SK-N-SH treated with all-trans-retinoic acid at 6 μM for 48 hours (cell line): ENCODE measurements at regions not wholly inside any gene's neighbourhood (a gene's known extent, or its start where the extent isn't known, plus 50 kb on each side); places are given as distances from the start of the nearest gene placed in this dataset.
A peak's percentile ranks its signal among the peaks of the same experiment; 100 is the strongest.

Source experiments
- ATAC-seq: fragments of 200-7000 bp; cut with Tn5 transposase; 3 replicates; pipeline ENCODE4 v1.9.1; 2020; ENCODE audit warnings: mild to moderate bottlenecking, moderate library complexity
- ARNTL ChIP-seq: fragments of 450-650 bp; formaldehyde crosslinking; IDR thresholded peaks from 2 replicates; pipeline ENCODE4 v1.5.0; 2020; ENCODE audit warnings: low read depth, mild to moderate bottlenecking, moderate library complexity, borderline replicate concordance
- BACH2 ChIP-seq: fragments of 250-450 bp; sonication (Bioruptor Pico); IDR thresholded peaks from 2 replicates; pipeline ENCODE4 v1.9.0; 2021; ENCODE audit warnings: mild to moderate bottlenecking, borderline replicate concordance
- CSDC2 ChIP-seq: fragments of 250-450 bp; sonication (Bioruptor Pico); IDR thresholded peaks from 2 replicates; pipeline ENCODE4 v1.5.0; 2020; ENCODE audit warnings: mild to moderate bottlenecking, moderate library complexity
- ESRRG ChIP-seq: fragments of 250-450 bp; sonication (Bioruptor Pico); IDR thresholded peaks from 2 replicates; pipeline ENCODE4 v1.6.1; 2021; ENCODE audit warnings: mild to moderate bottlenecking
- GLIS3 ChIP-seq: fragments of 250-450 bp; sonication (Bioruptor Pico); IDR thresholded peaks from 2 replicates; pipeline ENCODE4 v1.5.0; 2020; ENCODE audit warnings: mild to moderate bottlenecking, moderate library complexity
- ISL1 ChIP-seq: fragments of 250-450 bp; sonication (Bioruptor Pico); IDR thresholded peaks from 2 replicates; pipeline ENCODE4 v2.1.2; 2022; ENCODE audit warnings: mild to moderate bottlenecking, moderate library complexity
- PPARA ChIP-seq: fragments of 250-450 bp; sonication (Bioruptor Pico); IDR thresholded peaks from 2 replicates; pipeline ENCODE4 v1.5.0; 2020; ENCODE audit warnings: mild to moderate bottlenecking, borderline replicate concordance
- RARB ChIP-seq: fragments of 250-450 bp; sonication (Bioruptor Pico); IDR thresholded peaks from 2 replicates; pipeline ENCODE4 v1.8.0; 2021; ENCODE audit warnings: mild to moderate bottlenecking, moderate library complexity
- TCF4 ChIP-seq: fragments of 250-450 bp; sonication (Bioruptor Pico); IDR thresholded peaks from 2 replicates; pipeline ENCODE4 v1.8.0; 2021; ENCODE audit warnings: mild to moderate bottlenecking, moderate library complexity, borderline replicate concordance
- TOX ChIP-seq: fragments of 250-450 bp; sonication (Bioruptor Pico); IDR thresholded peaks from 2 replicates; pipeline ENCODE4 v1.8.0; 2021; ENCODE audit warnings: mild to moderate bottlenecking, moderate library complexity, borderline replicate concordance
- ZC3H10 ChIP-seq: fragments of 250-450 bp; sonication (Bioruptor Pico); IDR thresholded peaks from 2 replicates; pipeline ENCODE4 v1.5.1; 2021; ENCODE audit warnings: mild to moderate bottlenecking, moderate library complexity
- ZFP30 ChIP-seq: fragments of 450-650 bp; formaldehyde crosslinking; IDR thresholded peaks from 2 replicates; pipeline ENCODE4 v1.5.0; 2022; ENCODE audit warnings: mild to moderate bottlenecking, moderate library complexity
- ZNF565 ChIP-seq: fragments of 450-650 bp; formaldehyde crosslinking; conservative IDR thresholded peaks from 2 replicates; pipeline ENCODE4 v1.5.0; 2020; ENCODE audit warnings: low read depth, mild to moderate bottlenecking, moderate library complexity
- ZNF8 ChIP-seq: fragments of 450-650 bp; formaldehyde crosslinking; IDR thresholded peaks from 2 replicates; pipeline ENCODE4 v1.5.0; 2020; ENCODE audit warnings: mild to moderate bottlenecking, moderate library complexity
- TF ChIP-seq, protein P1 (sequence below): fragments of 250-450 bp; sonication (Bioruptor Pico); IDR thresholded peaks from 2 replicates; pipeline ENCODE4 v1.8.0; 2021; ENCODE audit warnings: low read depth, mild to moderate bottlenecking, moderate library complexity, borderline replicate concordance
- TF ChIP-seq, protein P2 (sequence below): fragments of 250-450 bp; sonication (Bioruptor Pico); IDR thresholded peaks from 2 replicates; pipeline ENCODE4 v1.5.0; 2020; ENCODE audit warnings: mild to moderate bottlenecking, moderate library complexity
- TF ChIP-seq, protein P3 (sequence below): fragments of 250-450 bp; sonication (Bioruptor Pico); IDR thresholded peaks from 2 replicates; pipeline ENCODE4 v1.5.1; 2021; ENCODE audit warnings: mild to moderate bottlenecking, moderate library complexity
- TF ChIP-seq, protein P4 (sequence below): fragments of 250-450 bp; sonication (Bioruptor Pico); IDR thresholded peaks from 2 replicates; pipeline ENCODE4 v1.8.0; 2020; ENCODE audit warnings: mild to moderate bottlenecking, moderate library complexity, borderline replicate concordance
- TF ChIP-seq, protein P5 (sequence below): fragments of 250-450 bp; sonication (Bioruptor Pico); IDR thresholded peaks from 2 replicates; pipeline ENCODE4 v1.5.1; 2020; ENCODE audit warnings: low read depth, mild to moderate bottlenecking, moderate library complexity

DNA sequence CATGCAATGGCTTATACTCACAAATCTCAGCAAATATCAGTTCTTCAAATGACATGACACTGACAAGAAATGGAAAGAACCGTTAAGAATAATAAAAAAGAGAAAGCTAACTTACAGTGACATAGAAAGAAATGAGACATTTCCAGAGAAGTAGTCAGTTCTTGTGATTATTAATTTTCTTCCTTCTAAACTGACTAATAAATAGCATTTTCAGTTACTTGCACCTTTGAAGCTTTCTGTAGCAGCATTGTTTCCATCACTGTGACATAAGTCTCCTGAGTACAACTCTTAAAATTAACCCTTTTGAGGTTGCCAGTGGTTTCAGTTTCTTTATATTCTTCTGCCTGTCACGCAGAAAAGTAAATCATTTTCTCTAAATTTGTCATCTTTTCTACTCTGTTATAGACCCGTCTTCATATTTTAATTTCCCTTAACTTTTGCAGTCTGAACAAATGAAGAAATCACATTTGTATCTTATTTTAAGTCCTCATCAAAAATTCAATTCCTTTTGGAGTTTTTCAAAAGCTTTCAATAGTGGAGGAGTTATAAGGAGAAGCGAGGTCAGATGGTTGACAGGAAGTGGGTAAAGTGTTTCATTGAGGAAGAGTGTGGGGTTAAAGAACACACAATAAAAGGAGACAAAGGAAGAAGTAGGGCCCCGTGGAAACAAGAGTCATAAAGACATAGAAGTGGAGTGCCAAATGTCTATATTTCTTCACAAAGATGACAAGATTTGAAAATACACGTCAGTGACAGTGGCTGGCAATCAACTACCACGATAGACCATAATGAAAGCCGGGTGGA, 57.9 kb upstream of the S1PR1 start:
- ATAC-seq = no peak

DNA sequence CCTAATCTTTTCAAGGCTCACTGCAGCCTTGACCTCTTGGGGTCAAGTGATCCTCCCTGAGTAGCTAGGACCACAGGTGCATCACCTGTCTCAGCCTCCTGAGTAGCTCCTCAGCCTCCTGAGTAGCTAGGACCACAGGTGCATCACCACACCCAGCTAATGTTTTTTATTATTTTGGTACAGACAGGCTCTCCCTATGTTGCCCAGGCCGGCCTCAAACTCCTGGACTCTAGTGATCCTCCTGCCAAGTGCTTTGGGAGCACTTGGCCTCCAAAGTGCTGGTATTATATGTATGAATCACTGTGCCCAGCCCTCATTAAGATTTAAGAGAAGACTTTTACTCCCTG, 58.5 kb upstream of the S1PR1 start:
- no peak for ATAC-seq
- no peak for TF ChIP-seq RARB (CRISPR knock-in tag)
- no peak for TF ChIP-seq ISL1 (CRISPR knock-in tag)
- no peak for TF ChIP-seq ARNTL (CRISPR knock-in tag)
- no peak for TF ChIP-seq GLIS3 (CRISPR knock-in tag)
- TF ChIP-seq, protein P1, sequence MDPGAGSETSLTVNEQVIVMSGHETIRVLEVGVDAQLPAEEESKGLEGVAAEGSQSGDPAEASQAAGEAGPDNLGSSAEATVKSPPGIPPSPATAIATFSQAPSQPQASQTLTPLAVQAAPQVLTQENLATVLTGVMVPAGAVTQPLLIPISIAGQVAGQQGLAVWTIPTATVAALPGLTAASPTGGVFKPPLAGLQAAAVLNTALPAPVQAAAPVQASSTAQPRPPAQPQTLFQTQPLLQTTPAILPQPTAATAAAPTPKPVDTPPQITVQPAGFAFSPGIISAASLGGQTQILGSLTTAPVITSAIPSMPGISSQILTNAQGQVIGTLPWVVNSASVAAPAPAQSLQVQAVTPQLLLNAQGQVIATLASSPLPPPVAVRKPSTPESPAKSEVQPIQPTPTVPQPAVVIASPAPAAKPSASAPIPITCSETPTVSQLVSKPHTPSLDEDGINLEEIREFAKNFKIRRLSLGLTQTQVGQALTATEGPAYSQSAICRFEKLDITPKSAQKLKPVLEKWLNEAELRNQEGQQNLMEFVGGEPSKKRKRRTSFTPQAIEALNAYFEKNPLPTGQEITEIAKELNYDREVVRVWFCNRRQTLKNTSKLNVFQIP (CRISPR knock-in tag) = no peak
- TF ChIP-seq, protein P2, sequence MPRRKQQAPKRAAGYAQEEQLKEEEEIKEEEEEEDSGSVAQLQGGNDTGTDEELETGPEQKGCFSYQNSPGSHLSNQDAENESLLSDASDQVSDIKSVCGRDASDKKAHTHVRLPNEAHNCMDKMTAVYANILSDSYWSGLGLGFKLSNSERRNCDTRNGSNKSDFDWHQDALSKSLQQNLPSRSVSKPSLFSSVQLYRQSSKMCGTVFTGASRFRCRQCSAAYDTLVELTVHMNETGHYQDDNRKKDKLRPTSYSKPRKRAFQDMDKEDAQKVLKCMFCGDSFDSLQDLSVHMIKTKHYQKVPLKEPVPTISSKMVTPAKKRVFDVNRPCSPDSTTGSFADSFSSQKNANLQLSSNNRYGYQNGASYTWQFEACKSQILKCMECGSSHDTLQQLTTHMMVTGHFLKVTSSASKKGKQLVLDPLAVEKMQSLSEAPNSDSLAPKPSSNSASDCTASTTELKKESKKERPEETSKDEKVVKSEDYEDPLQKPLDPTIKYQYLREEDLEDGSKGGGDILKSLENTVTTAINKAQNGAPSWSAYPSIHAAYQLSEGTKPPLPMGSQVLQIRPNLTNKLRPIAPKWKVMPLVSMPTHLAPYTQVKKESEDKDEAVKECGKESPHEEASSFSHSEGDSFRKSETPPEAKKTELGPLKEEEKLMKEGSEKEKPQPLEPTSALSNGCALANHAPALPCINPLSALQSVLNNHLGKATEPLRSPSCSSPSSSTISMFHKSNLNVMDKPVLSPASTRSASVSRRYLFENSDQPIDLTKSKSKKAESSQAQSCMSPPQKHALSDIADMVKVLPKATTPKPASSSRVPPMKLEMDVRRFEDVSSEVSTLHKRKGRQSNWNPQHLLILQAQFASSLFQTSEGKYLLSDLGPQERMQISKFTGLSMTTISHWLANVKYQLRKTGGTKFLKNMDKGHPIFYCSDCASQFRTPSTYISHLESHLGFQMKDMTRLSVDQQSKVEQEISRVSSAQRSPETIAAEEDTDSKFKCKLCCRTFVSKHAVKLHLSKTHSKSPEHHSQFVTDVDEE (CRISPR knock-in tag) = no peak

More for the DNA sequence above, 57.9 kb upstream of the S1PR1 start:
- TF ChIP-seq ZC3H10 (CRISPR knock-in tag) (no peak), ZNF565 (CRISPR knock-in tag) (no peak)

DNA sequence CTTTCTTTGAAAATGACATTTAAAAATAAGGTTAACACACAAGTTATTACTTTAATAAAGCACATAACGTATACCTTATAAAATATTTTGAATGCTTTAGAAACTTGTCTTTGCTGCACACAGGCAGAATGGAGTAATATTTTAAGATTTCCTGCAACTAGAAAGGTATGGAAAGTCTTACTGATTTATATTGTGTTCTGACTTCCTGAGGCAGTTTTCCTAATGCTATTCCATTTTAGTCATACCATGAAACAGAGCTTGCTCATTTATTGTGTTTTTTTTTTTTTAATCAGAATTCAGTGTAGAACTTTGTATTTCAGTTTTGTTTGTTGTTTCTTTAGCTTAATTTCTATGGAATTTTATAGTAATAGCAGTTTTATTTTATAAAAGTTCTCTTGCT, 60.9 kb upstream of the S1PR1 start:
- ATAC-seq = peak; percentile 39; the same call in 2 of the 3 replicates
- TF ChIP-seq BACH2 (no peak), ZNF8 (no peak), PPARA (CRISPR knock-in tag) (no peak), ZC3H10 (CRISPR knock-in tag) (no peak), TCF4 (no peak), ESRRG (no peak), TOX (CRISPR knock-in tag) (no peak), CSDC2 (CRISPR knock-in tag) (no peak), ARNTL (CRISPR knock-in tag) (no peak)
- TF ChIP-seq, protein P3, sequence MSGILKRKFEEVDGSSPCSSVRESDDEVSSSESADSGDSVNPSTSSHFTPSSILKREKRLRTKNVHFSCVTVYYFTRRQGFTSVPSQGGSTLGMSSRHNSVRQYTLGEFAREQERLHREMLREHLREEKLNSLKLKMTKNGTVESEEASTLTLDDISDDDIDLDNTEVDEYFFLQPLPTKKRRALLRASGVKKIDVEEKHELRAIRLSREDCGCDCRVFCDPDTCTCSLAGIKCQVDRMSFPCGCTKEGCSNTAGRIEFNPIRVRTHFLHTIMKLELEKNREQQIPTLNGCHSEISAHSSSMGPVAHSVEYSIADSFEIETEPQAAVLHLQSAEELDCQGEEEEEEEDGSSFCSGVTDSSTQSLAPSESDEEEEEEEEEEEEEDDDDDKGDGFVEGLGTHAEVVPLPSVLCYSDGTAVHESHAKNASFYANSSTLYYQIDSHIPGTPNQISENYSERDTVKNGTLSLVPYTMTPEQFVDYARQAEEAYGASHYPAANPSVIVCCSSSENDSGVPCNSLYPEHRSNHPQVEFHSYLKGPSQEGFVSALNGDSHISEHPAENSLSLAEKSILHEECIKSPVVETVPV (CRISPR knock-in tag) = no peak
- TF ChIP-seq, protein P4, sequence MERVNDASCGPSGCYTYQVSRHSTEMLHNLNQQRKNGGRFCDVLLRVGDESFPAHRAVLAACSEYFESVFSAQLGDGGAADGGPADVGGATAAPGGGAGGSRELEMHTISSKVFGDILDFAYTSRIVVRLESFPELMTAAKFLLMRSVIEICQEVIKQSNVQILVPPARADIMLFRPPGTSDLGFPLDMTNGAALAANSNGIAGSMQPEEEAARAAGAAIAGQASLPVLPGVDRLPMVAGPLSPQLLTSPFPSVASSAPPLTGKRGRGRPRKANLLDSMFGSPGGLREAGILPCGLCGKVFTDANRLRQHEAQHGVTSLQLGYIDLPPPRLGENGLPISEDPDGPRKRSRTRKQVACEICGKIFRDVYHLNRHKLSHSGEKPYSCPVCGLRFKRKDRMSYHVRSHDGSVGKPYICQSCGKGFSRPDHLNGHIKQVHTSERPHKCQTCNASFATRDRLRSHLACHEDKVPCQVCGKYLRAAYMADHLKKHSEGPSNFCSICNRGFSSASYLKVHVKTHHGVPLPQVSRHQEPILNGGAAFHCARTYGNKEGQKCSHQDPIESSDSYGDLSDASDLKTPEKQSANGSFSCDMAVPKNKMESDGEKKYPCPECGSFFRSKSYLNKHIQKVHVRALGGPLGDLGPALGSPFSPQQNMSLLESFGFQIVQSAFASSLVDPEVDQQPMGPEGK (CRISPR knock-in tag) = no peak

DNA sequence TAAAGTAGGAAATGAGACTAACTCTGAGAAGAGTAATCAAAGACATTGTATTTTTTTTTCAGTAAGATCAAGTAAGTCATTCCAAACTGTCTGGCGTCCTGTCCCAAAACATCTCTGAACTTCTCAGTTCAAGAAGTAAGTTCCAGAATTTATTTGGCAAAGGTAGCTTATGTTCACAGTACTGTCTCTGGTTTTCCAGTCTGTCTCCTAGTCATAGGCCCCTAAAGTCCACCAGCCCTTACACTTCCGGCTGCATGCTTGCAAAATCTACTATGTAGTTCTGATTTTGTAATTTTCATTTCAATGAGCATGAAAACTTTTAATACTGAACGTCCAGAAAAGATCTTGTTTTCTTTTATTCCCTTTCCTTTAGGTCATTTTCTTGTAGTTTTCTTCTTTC, 61.4 kb upstream of the S1PR1 start:
- peak; percentile 37; the same call in 2 of the 3 replicates for ATAC-seq
- TF ChIP-seq GLIS3 (CRISPR knock-in tag) = no peak
- TF ChIP-seq, protein P2 (CRISPR knock-in tag) = no peak
- no peak for TF ChIP-seq CSDC2 (CRISPR knock-in tag)
- TF ChIP-seq, protein P5, sequence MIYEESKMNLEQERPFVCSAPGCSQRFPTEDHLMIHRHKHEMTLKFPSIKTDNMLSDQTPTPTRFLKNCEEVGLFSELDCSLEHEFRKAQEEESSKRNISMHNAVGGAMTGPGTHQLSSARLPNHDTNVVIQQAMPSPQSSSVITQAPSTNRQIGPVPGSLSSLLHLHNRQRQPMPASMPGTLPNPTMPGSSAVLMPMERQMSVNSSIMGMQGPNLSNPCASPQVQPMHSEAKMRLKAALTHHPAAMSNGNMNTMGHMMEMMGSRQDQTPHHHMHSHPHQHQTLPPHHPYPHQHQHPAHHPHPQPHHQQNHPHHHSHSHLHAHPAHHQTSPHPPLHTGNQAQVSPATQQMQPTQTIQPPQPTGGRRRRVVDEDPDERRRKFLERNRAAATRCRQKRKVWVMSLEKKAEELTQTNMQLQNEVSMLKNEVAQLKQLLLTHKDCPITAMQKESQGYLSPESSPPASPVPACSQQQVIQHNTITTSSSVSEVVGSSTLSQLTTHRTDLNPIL = no peak
- TF ChIP-seq ZFP30 = no peak
